ENCODE measurements at regions not wholly inside any gene's neighbourhood (a gene's known extent, or its start where the extent isn't known, plus 50 kb on each side); places are given as distances from the start of the nearest gene placed in this dataset.

GRCh38 chr7:124553502-124553901 lies 212.1 kb downstream of the GPR37 start:
- H3K27ac ChIP-seq (ENCODE audit: low read depth in 1 of 2, low read length in 1 of 2), result no peak overlapping the region
- no peak overlapping the region for H3K4me3 ChIP-seq (ENCODE audit: low read length in 2 of 2)
- no peaks in the 10 kb centered on the region for H3K36me3 ChIP-seq (ENCODE audit: control insufficient read depth in 2 of 2, insufficient read depth in 2 of 2, low read length in 1 of 2)
- H3K4me1 ChIP-seq (ENCODE audit: control insufficient read depth in 2 of 2, insufficient read depth in 2 of 2, low read length in 2 of 2), result no peaks in the 10 kb centered on the region
- no peaks in the 10 kb centered on the region for H3K27me3 ChIP-seq (ENCODE audit: control insufficient read depth in 2 of 2, insufficient read depth in 1 of 2, low read length in 1 of 2)
- H3K9me3 ChIP-seq (ENCODE audit: control insufficient read depth in 2 of 2, insufficient read depth in 1 of 2, low read length in 1 of 2), result no peaks in the 10 kb centered on the region
- WGBS, result 90% methylated on average over 4 of the region's 4 CpGs
- no peak for DNase-seq (ENCODE audit: low read depth in 6 of 9, low spot score in 9 of 9)

GRCh38 chr7:124552217-124552616 lies 213.4 kb downstream of the GPR37 start:
- Histone ChIP-seq H3K27me3 (ENCODE audit: control insufficient read depth in 2 of 2, insufficient read depth in 1 of 2, low read length in 1 of 2) (no peaks in the 10 kb centered on the region), H3K27ac (ENCODE audit: low read depth in 1 of 2, low read length in 1 of 2) (no peak overlapping the region), H3K36me3 (ENCODE audit: control insufficient read depth in 2 of 2, insufficient read depth in 2 of 2, low read length in 1 of 2) (no peaks in the 10 kb centered on the region), H3K4me3 (ENCODE audit: low read length in 2 of 2) (no peak overlapping the region), H3K4me1 (ENCODE audit: control insufficient read depth in 2 of 2, insufficient read depth in 2 of 2, low read length in 2 of 2) (no peaks in the 10 kb centered on the region), H3K9me3 (ENCODE audit: control insufficient read depth in 2 of 2, insufficient read depth in 1 of 2, low read length in 1 of 2) (no peaks in the 10 kb centered on the region)
- 78% methylated on average over 2 of the region's 2 CpGs for WGBS
- DNase-seq (ENCODE audit: low read depth in 6 of 9, low spot score in 9 of 9), result no peak

DNA sequence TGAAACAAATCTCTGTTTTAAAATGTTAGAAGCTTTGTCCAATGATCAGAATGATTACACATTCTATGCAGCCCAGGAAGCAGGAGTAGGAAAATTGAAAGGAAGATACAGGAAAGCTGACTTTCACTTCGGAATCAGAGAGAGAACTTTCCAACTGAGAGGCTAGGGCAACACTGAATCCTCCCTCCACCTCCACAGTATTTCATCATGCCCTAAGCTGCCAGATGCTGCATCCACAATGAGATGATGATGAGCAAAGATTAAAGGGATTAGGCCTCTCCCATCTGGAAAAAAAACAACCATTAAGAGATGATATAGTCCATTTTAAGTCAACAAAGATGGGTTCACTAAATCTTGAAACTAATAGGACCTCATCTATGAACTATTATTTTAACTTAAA lies 215.6 kb downstream of the GPR37 start:
- H3K4me1 ChIP-seq (ENCODE audit: control insufficient read depth in 2 of 2, insufficient read depth in 2 of 2, low read length in 2 of 2), result no peaks in the 10 kb centered on the region
- H3K36me3 ChIP-seq (ENCODE audit: control insufficient read depth in 2 of 2, insufficient read depth in 2 of 2, low read length in 1 of 2), result no peaks in the 10 kb centered on the region
- no peak overlapping the region for H3K4me3 ChIP-seq (ENCODE audit: low read length in 2 of 2)
- no peaks in the 10 kb centered on the region for H3K27me3 ChIP-seq (ENCODE audit: control insufficient read depth in 2 of 2, insufficient read depth in 1 of 2, low read length in 1 of 2)
- no peak overlapping the region for H3K27ac ChIP-seq (ENCODE audit: low read depth in 1 of 2, low read length in 1 of 2)
- DNase-seq (ENCODE audit: low read depth in 6 of 9, low spot score in 9 of 9), result no peak
- no peaks in the 10 kb centered on the region for H3K9me3 ChIP-seq (ENCODE audit: control insufficient read depth in 2 of 2, insufficient read depth in 1 of 2, low read length in 1 of 2)
- 77% methylated on average over 1 of the region's 1 CpG for WGBS

- 85% methylated on average over 1 of the region's 1 CpG for WGBS
- H3K4me1 ChIP-seq (ENCODE audit: control insufficient read depth in 2 of 2, insufficient read depth in 2 of 2, low read length in 2 of 2), result no peaks in the 10 kb centered on the region
- H3K27ac ChIP-seq (ENCODE audit: low read depth in 1 of 2, low read length in 1 of 2), result no peak overlapping the region
- H3K4me3 ChIP-seq (ENCODE audit: low read length in 2 of 2), result no peak overlapping the region
- H3K27me3 ChIP-seq (ENCODE audit: control insufficient read depth in 2 of 2, insufficient read depth in 1 of 2, low read length in 1 of 2), result no peaks in the 10 kb centered on the region
- no peaks in the 10 kb centered on the region for H3K9me3 ChIP-seq (ENCODE audit: control insufficient read depth in 2 of 2, insufficient read depth in 1 of 2, low read length in 1 of 2)
- no peaks in the 10 kb centered on the region for H3K36me3 ChIP-seq (ENCODE audit: control insufficient read depth in 2 of 2, insufficient read depth in 2 of 2, low read length in 1 of 2)
- DNase-seq (ENCODE audit: low read depth in 6 of 9, low spot score in 9 of 9), result no peak
Measured at GRCh38 chr7:124542476-124542875, 223.1 kb downstream of the GPR37 start.

DNA sequence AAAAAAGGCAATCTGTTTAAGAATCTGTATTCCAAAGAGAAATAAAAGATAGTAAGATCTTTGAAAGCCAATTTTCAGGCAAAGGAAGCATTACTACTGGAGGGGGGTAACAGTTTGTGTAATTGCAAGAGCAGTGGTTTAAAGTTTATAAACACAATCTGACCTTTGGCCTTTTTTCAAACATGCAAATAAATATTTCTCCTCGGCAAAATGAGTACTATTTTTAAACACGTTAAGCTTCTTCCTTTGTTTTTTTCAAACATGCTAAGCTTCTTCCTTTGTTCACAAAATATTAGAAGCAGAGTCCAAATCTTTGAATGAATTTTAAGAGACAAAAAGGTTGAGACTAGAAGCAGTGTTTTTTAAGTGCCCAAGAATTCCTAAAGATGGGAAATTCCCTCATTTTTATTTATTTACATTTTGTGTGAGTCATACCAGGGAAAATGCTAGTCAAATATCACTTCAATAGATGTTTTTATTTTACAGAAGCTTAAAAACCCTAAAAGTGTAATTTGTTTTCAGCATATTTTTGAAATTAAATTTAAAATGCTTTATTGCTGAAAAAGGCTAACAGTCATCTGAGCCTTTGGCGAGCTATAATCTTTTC lies 229.3 kb downstream of the GPR37 start:
- Histone ChIP-seq H3K36me3 (ENCODE audit: control insufficient read depth in 2 of 2, insufficient read depth in 2 of 2, low read length in 1 of 2) (no peaks in the 10 kb centered on the region), H3K27ac (ENCODE audit: low read depth in 1 of 2, low read length in 1 of 2) (no peak overlapping the region), H3K27me3 (ENCODE audit: control insufficient read depth in 2 of 2, insufficient read depth in 1 of 2, low read length in 1 of 2) (no peaks in the 10 kb centered on the region), H3K4me3 (ENCODE audit: low read length in 2 of 2) (no peak overlapping the region), H3K9me3 (ENCODE audit: control insufficient read depth in 2 of 2, insufficient read depth in 1 of 2, low read length in 1 of 2) (no peaks in the 10 kb centered on the region), H3K4me1 (ENCODE audit: control insufficient read depth in 2 of 2, insufficient read depth in 2 of 2, low read length in 2 of 2) (no peaks in the 10 kb centered on the region)
- DNase-seq (ENCODE audit: low read depth in 6 of 9, low spot score in 9 of 9), result no peak
- WGBS, result 74% methylated on average over 3 of the region's 3 CpGs

DNA sequence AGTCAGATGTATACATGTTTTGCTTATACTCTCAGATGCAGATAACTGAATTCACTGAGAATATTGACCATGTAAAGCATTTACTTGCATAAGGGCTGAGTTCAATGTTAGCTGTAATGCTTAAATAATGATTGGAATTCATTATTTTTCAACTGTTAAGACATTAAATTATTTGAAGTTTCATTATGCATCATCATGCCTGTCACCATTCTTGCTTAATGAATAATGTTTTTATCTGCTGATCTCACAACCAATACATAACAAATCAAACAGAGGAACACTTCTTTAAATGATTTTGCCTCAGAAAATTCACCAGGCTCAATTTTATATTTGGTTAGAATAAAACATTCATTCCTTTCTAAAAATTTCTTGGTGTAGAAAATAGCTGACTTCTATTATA lies 233.4 kb downstream of the GPR37 start:
- DNase-seq (ENCODE audit: low read depth in 6 of 9, low spot score in 9 of 9), result no peak
- Histone ChIP-seq H3K27me3 (ENCODE audit: control insufficient read depth in 2 of 2, insufficient read depth in 1 of 2, low read length in 1 of 2) (no peaks in the 10 kb centered on the region), H3K27ac (ENCODE audit: low read depth in 1 of 2, low read length in 1 of 2) (no peak overlapping the region), H3K36me3 (ENCODE audit: control insufficient read depth in 2 of 2, insufficient read depth in 2 of 2, low read length in 1 of 2) (no peaks in the 10 kb centered on the region), H3K9me3 (ENCODE audit: control insufficient read depth in 2 of 2, insufficient read depth in 1 of 2, low read length in 1 of 2) (peaks cover 0 to 7% of the 10 kb centered on the region in 2 donors), H3K4me3 (ENCODE audit: low read length in 2 of 2) (no peak overlapping the region), H3K4me1 (ENCODE audit: control insufficient read depth in 2 of 2, insufficient read depth in 2 of 2, low read length in 2 of 2) (no peaks in the 10 kb centered on the region)

DNA sequence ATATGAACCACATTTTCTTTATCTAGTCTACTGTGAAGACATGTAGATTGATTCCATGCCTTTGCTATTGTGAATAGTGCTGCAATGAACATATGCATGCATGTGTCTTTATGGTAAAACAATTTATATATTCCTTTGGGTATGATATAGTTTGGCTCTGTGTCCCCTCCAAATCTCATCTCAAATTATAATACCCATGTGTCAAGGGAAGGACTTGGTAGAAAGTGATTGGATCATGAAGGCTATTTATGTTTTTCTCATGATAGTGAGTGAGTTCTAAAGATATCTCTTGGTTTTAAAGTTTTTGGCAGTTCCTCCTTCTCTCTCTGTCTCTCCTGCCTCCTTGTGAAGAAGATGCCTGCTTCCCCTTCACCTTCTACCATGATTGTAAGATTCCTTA lies 248.7 kb downstream of the GPR37 start:
- Histone ChIP-seq H3K4me1 (ENCODE audit: control insufficient read depth in 2 of 2, insufficient read depth in 2 of 2, low read length in 2 of 2) (no peaks in the 10 kb centered on the region), H3K36me3 (ENCODE audit: control insufficient read depth in 2 of 2, insufficient read depth in 2 of 2, low read length in 1 of 2) (no peaks in the 10 kb centered on the region), H3K27me3 (ENCODE audit: control insufficient read depth in 2 of 2, insufficient read depth in 1 of 2, low read length in 1 of 2) (no peaks in the 10 kb centered on the region), H3K4me3 (ENCODE audit: low read length in 2 of 2) (no peak overlapping the region), H3K27ac (ENCODE audit: low read depth in 1 of 2, low read length in 1 of 2) (no peak overlapping the region), H3K9me3 (ENCODE audit: control insufficient read depth in 2 of 2, insufficient read depth in 1 of 2, low read length in 1 of 2) (peaks cover 0 to 6% of the 10 kb centered on the region in 2 donors)
- DNase-seq (ENCODE audit: low read depth in 6 of 9, low spot score in 9 of 9), result no peak

DNA sequence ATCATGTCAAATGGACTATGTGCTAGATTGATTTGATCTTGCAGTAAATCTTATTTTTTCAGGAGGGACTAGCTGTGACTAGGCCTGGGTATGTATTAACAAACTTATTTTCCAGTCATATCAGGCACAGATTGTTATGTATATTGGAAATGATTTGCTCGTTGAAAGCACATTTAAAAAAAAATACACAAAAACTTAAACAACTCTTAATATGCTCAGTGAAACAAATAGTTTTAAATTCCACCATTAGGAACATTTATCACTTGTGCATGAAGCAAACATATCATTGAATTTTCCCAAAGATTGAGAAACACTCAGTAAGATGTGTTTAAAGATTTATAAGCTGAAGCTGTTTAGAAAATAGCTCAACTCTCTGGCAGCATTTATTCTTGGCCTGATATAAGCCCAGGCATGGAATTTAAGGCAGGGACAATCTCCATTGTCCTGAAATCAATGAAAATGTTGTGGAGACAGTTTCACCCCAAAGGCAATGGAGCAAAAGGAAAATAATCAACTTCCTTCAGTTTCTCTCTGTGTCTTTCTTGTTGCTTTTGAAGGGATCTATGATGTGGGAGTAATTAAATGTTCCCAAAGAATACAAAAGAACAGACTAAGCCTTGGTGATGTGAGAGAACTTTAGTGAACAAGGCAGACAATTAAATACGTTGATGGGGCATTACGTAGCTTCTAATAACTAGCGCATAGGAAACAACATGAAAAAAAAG lies 250.3 kb downstream of the GPR37 start:
- Histone ChIP-seq H3K27me3 (ENCODE audit: control insufficient read depth in 2 of 2, insufficient read depth in 1 of 2, low read length in 1 of 2) (no peaks in the 10 kb centered on the region), H3K4me3 (ENCODE audit: low read length in 2 of 2) (no peak overlapping the region), H3K27ac (ENCODE audit: low read depth in 1 of 2, low read length in 1 of 2) (no peak overlapping the region), H3K36me3 (ENCODE audit: control insufficient read depth in 2 of 2, insufficient read depth in 2 of 2, low read length in 1 of 2) (no peaks in the 10 kb centered on the region), H3K4me1 (ENCODE audit: control insufficient read depth in 2 of 2, insufficient read depth in 2 of 2, low read length in 2 of 2) (no peaks in the 10 kb centered on the region), H3K9me3 (ENCODE audit: control insufficient read depth in 2 of 2, insufficient read depth in 1 of 2, low read length in 1 of 2) (peaks cover 0 to 6% of the 10 kb centered on the region in 2 donors)
- DNase-seq (ENCODE audit: low read depth in 6 of 9, low spot score in 9 of 9), result no peak
- 73% methylated on average over 4 of the region's 4 CpGs for WGBS

GRCh38 chr7:124514471-124514870 lies 251.1 kb downstream of the GPR37 start:
- WGBS, result 87% methylated on average over 2 of the region's 2 CpGs
- no peaks in the 10 kb centered on the region for H3K27me3 ChIP-seq (ENCODE audit: control insufficient read depth in 2 of 2, insufficient read depth in 1 of 2, low read length in 1 of 2)
- H3K36me3 ChIP-seq (ENCODE audit: control insufficient read depth in 2 of 2, insufficient read depth in 2 of 2, low read length in 1 of 2), result no peaks in the 10 kb centered on the region
- H3K4me1 ChIP-seq (ENCODE audit: control insufficient read depth in 2 of 2, insufficient read depth in 2 of 2, low read length in 2 of 2), result no peaks in the 10 kb centered on the region
- H3K4me3 ChIP-seq (ENCODE audit: low read length in 2 of 2), result no peak overlapping the region
- H3K27ac ChIP-seq (ENCODE audit: low read depth in 1 of 2, low read length in 1 of 2), result no peak overlapping the region
- DNase-seq (ENCODE audit: low read depth in 6 of 9, low spot score in 9 of 9), result no peak
- H3K9me3 ChIP-seq (ENCODE audit: control insufficient read depth in 2 of 2, insufficient read depth in 1 of 2, low read length in 1 of 2), result peaks cover 0 to 6% of the 10 kb centered on the region in 2 donors

Measured in thymus (tissue), 11 donors.